GM18951 (cell line): ENCODE measurements at regions not wholly inside any gene's neighbourhood (a gene's known extent, or its start where the extent isn't known, plus 50 kb on each side); places are given as distances from the start of the nearest gene placed in this dataset.

ENCODE experiments used
- POLR2A ChIP-seq: IDR thresholded peaks from 4 replicates; pipeline ENCODE4 v1.6.1; 2011; ENCODE audit warnings: mild to moderate bottlenecking; ENCODE audit not compliant: insufficient read length, insufficient read depth; ENCODE audit errors: extremely low read depth
- in situ Hi-C: fragments of 300-500 bp; cut with MboI; formaldehyde crosslinking; loops from one replicate; pipeline ENCODE4 v1.12.0; 2022; ENCODE audit warnings: low sequenced_read_pairs, mixed read lengths, inconsistent platforms; ENCODE audit not compliant: unreplicated experiment

- in situ Hi-C loops, result no loop called here
- TF ChIP-seq POLR2A, result no peak
These were observed 336.3 kb downstream of the MED10 start for GRCh38 chr5:6041977-6042550.

GRCh38 chr5:6039111-6039510 lies 339.2 kb downstream of the MED10 start:
- no peak for TF ChIP-seq POLR2A
- in situ Hi-C loops, result no loop called here

- TF ChIP-seq POLR2A, result no peak
- in situ Hi-C loops, result no loop called here
These were observed 342.3 kb downstream of the MED10 start for GRCh38 chr5:6036006-6036405.

- in situ Hi-C loops, result no loop called here
- no peak for TF ChIP-seq POLR2A
These were observed 348.5 kb downstream of the MED10 start for GRCh38 chr5:6029811-6030271.

DNA sequence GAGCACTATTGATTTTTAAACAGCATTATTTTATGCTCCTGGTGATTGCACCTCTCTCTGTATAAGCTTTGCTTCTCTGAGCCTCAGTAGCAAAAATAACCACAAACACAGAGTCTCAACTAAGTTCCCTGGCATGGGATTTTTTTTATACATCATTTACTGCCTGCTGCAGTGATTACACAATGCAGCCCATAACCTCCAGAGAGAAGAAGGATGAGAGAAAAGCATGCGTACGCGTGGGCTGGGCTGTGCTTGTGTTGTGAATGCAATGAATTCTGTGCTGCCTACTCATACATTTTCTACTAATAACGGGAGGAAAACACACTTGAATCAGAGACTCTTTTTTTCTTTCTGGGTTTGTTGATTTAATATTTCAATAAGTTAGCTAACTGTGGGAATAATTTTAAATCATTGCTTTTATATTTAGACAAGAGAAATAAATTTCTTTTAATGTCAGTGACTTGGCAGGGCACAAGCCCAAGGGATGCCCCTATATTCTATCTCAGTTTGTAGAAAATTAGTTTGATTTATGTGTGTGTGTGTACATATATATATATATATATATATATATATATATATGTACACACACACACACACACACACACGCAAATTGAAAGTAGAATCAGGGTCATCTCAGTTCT lies 351.5 kb downstream of the MED10 start:
- in situ Hi-C loops, result no loop called here

GRCh38 chr5:6019612-6020011 lies 358.7 kb downstream of the MED10 start:
- in situ Hi-C loops, result no loop called here
- TF ChIP-seq POLR2A, result no peak

More for the DNA sequence above, 351.5 kb downstream of the MED10 start:
- TF ChIP-seq POLR2A, result no peak

DNA sequence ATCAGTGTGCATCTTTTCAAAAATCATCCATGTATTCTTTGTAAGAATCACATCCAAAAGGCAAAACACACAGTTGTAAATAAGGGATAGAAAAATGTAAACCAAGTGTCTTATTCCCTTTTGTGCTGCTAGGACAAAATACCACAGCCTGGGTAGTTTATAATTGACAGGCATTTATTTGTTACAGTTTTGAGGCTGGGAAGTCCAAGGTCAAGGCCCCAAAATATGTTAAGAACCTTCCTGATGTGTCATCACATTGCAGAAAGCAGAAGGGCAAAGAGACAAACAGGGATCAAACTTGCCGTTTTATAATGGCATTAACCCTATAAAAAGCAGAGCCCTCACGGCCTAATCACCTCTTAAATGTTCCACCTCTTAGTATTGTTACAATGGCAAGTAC lies 364.8 kb downstream of the MED10 start:
- no peak for TF ChIP-seq POLR2A
- in situ Hi-C loops, result no loop called here

GRCh38 chr5:6011199-6011598 lies 367.1 kb downstream of the MED10 start:
- no peak for TF ChIP-seq POLR2A
- in situ Hi-C loops, result no loop called here

GRCh38 chr5:6006838-6007314 lies 371.5 kb downstream of the MED10 start:
- TF ChIP-seq POLR2A, result no peak
- in situ Hi-C loops, result no loop called here

- in situ Hi-C loops, result no loop called here
- TF ChIP-seq POLR2A, result no peak
These were observed 375.1 kb downstream of the MED10 start for GRCh38 chr5:6003040-6003825.

DNA sequence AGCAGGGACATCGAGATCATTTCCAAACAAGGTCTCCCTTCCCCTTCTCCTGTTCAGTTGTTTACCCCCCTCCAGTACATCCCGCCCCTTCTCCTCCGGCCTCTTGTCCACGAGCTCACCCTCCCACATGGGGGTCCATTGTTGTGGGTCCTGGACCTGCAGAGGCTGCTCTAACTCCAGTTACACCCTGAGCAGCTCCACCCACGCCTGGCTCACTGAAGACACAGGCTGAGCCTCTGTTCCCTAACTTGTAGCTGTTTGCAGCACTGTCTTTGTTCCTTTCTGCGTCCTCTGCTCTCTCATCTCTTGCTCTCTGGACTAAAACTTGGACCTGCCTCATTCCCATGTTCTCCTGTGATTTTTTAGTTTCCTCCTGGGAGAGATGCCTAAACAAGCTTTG lies 377.5 kb downstream of the MED10 start:
- TF ChIP-seq POLR2A, result no peak
- in situ Hi-C loops, result no loop called here

DNA sequence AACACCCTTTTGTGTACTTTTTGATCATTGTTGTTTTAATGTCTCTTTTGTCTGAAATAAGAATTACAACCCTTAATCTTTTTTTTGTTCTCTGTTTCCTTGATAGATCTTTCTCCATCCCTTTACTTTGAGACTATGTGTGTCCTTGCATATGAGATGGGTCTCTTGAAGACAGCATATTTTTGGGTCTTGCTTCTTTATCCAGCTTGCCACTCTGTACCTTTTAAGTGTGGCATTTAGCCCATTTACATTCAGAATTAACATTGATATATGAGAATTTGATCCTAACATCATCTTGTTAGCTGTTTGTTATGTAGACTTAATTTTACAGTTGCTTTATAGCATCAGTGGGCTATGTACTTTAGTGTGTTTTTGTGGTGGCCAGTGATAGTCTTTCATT lies 382.5 kb downstream of the MED10 start:
- in situ Hi-C loops, result no loop called here
- TF ChIP-seq POLR2A, result no peak

DNA sequence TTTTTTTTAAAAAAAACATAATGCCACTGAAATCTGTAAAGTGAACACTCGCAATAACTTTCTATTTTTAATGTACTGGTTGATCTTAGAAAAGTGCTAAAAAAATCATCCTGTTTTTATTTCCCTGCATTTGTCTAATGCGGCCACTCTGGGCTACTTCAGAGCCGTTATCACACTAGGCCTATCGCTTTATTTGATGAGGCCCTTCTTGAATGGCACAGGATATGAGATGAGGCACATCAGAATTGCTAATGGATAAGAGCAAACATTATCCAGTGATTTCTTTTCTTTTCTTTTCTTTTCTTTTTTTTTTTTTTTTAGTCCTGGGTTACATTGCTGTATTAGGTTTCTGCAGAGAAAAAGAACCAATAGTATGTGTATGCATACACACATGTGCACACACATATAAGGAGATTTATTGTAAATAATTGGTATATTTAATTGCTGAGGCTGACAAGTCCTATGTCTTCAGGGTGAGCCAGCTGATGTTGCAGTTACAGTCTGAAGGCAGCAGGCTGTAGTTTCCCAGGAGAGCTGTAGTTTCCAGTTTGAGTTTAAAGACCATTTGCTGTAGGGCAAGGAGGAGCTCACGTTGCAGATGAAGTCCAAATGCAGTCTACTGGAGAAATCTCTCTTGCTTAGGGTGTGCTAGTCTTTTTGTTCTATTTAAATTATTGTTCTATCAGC lies 391.7 kb downstream of the MED10 start:
- in situ Hi-C loops, result no loop called here
- TF ChIP-seq POLR2A, result no peak
